ENCODE measurements at regions not wholly inside any gene's neighbourhood (a gene's known extent, or its start where the extent isn't known, plus 50 kb on each side); places are given as distances from the start of the nearest gene placed in this dataset.
"Not testable (repeated sequence)": the region's sequence is repeated elsewhere in the genome, so short reads cannot be mapped to it uniquely, and the experiment has no call there.

DNA sequence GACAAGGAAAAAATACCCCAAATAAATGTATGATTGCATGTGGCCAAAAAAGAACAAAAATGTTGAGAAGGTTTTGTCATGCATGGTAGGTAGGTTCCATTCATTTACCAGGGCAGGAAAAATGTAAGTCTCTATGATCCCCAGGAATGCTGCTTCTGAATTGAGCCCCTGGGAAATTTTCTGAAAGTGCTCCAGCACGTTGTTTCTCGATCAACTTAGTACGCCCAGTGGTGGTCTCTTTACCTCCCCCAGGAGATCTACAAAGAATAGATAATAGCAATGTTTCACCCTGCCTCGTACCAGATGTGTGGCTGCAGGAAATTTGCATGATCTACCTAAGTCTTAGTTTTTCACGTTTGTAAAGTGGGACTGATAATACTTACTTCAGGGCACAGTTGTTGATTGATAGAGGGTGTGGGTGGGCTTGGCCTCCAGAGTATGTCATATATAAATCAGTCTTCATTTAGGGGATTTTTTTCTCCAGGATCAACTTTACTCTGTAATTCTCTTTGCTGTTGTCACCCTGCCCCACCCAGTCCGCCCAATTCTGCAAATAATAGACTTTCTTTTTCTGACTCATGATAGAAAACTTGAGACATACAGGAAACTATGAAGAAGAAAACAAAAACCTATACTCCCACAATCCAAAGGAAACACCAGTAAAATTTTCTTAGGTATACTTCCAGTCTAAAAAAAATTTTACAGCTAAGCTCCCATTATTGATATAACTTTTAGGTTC is 462.0 kb upstream of the RUNX1 start:
- DNase-seq, result no peak

DNA sequence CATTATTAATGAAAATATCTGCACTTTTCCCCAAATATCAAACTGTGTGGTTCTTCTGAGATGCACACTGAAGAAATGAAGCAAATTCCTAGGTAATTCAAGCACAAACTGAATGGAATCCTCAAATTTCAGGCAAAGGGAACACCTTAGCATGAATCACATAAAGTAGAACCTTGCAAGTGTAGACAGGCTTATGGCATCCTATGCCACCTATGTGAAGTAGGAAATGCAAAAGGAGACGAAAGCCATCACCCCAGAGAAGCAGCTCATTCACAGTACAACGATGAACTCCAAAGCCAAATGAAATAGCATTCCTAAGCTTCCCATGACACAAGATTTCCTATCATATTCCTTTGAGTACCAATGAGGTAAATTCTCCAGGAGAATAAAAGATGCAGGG is 461.2 kb upstream of the RUNX1 start:
- DNase-seq, result no peak

DNA sequence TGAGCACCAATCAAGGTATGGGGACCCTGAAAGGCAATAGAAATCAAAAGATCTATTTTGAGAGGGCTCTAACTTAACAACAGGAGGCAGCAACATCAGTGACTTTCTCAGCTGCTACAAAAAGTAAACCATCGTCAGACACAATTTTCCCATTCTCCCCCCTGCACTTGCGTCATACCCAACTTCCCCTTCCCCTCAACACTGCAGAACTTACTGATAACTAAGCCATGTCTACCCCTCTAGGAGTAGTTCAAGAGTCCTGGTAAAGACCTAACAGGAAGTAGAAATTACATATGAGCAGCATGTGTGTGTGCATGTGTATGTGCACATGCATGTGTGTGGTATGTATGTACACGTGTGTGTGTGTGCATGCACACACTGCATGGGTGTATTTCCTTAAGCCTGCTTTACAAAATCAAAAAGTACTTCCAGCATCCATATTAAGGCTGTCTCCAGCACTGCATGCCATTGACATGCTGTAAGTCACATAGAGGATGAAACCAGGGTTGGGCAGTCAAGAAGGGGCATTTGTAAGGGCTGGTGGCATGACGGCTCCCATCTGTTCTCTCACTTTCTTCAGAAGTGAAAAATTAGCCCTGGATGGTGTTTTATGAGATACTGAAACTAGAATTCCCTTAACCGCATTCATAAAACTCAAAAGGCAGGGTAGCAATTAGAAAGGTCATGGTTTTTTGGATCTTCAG is 460.1 kb upstream of the RUNX1 start:
- DNase-seq, result no peak

DNA sequence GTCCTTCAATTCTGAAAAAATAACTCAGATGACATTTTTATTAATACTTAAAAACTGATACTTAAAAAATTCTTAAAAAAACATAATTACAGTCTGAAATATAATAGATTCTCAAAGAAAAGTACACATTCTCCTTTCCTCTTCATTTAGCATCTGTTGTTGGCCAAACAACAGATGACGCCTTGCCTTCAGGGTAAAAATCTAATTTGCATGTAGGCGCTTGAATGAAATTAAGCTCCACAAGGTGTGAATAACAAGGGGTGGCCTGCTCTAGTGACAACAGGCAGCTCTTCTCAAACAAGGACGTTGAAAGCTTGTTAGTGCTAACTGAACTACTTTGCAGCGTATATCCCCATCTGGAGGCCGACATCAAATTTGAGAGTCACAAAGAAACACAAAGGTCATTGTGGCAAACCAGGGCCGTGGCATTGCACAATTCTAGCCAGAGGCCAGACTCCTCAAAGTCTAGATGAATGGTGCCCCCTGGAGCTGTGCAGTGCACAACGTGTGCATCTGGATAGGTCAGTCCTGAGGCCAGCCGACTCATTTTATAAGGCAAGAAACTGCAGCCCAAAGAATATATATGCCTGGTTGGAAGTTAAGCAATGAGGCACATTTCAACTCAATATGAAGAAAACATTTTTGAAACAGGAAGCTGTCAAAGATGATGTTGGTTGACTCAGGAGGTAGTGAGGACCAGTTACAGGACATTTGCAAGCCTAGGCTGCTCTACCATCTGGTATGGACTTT is 459.2 kb upstream of the RUNX1 start:
- no peak for DNase-seq

DNA sequence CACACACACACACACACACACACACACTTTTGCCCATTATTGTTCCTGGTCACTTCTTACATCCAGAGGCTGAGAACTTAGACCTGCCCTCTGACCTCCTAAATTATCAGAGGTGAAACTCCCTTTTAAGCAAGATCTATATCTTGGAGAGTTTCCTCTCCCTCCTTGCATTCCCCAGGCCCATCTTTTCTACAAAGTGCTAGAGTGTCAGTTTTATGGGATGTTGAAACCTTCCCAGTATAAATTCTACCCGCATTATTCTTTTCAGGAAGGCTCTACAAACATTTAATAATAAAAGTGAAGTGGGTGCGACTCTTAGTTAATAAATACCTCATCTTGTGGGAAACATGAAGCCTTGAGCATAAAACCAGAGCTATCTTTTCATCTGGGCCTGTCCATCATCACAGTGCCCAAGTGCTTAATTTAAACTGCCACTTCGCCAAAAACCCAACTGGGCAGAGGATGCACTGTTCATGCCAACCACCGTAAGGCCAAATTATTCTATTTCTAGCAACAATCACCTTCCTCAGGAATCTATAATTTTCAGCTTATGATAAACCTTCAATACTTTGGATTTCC is 458.2 kb upstream of the RUNX1 start:
- DNase-seq, result no peak

DNA sequence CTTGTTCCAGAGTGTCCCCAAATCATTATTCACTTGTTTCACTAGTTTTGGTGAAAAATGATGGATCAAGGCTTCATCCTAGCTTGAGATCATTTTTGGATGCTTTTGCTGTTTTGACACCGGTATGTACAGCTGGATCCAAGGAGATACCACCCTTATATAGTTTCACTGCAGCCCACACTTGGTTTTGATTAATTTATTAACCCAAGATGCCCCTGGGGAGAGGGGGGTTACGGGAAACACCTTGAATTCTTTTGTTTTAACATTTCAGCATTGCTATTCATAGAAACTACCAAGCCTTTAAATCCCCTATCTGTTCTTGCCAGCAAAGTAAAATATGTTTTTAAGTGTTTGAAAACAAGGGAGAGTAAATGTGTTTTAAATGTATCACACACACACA is 457.7 kb upstream of the RUNX1 start:
- DNase-seq, result no peak

DNA sequence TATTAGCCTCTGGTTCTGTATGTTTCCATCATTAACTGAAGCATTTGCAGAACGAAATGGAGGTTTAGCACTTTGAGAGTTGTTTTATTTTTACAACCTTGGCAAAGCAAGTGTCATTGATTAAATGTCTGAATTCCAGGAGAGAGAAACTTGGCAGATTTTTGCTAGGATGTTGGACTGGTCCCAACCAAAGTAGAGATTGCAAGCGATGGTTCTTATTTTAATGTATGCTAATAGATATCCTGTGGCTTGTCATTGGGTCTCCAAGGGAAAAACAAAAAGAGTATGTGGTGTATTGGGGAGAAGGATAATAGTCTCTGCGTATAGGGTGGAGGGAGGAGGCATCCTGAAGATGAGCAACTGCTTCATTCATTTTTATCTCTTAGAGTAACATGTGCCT is 457.2 kb upstream of the RUNX1 start:
- no peak for DNase-seq

DNA sequence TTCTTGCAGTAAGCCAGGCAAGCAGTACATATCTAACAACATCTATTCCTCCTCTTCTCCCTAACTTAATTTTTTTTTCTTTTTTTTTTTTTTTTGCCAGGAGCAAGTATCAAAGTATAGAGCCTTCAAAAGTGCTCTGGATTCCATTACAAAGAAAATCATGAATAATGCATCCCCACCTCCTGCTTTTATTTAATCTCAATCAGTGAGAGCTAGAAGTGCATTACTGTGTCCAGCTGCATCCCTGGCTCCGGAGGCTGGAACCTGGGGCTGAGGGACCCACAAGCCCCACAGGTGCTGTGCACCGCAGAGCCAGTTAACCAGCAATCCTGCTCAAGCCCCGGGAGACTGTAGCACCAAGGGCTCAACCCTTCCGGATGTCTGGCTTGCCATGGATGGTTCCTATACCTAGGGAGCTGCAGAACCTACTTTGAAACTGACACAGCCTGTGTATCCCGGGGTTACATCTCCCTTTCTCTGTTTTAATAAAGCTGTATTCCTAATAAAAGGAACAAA is 455.9 kb upstream of the RUNX1 start:
- no peak for DNase-seq

DNA sequence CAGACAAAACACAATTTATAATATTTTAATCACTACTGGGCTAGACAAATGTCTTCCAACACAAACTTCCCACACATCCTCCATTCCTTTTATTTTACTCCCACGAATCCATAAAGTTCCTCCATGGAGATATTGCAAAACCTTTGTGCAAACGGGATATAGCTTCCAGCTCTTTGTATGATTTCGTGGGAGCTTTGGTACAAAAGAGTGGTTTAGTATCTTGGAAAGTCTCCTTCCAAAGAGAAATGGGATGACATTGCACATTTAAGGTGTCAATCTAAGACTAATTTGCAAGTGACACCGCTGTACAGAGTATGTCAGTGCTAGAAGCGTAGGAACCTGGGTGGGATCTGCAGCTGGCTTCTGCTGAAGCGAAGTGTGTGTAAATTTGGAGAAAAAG is 455.2 kb upstream of the RUNX1 start:
- no peak for DNase-seq

DNA sequence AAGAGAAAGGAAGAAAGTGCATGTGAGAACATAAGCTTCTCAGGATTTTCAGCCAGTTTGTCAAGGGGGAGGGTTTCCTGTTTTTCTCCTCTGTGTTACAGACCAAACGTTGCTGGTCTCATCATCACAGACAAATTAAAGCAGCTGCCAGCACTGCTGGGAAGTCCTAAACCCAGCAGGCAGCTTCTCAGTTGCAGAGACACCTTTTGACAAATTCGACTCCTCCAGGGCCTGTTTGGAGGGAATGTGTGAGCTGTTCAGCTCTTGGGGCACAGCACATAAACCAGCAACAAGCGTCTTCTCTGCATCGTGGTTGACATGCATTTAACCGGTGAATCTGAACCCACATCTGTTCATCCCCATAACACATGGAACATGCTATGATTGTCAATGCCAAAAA is 454.6 kb upstream of the RUNX1 start:
- no peak for DNase-seq

DNA sequence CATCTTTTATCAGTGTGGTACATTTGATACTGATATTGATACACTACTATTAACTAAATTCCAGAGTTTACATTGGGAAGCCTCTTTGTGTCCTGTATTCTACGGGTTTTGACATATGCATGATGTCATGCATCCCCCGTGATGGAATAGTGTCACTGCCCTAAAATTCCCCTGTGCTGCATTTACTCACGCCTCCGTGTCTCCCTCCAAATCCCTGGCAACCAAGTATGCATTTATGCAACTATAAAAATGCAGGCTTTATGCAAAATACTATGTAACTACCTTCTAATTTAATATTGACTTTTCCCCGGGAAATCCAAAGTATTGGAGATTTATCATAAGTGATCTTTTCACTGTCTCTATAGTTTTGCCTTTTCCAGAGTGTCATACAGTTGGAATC is 453.7 kb upstream of the RUNX1 start:
- no peak for DNase-seq

DNA sequence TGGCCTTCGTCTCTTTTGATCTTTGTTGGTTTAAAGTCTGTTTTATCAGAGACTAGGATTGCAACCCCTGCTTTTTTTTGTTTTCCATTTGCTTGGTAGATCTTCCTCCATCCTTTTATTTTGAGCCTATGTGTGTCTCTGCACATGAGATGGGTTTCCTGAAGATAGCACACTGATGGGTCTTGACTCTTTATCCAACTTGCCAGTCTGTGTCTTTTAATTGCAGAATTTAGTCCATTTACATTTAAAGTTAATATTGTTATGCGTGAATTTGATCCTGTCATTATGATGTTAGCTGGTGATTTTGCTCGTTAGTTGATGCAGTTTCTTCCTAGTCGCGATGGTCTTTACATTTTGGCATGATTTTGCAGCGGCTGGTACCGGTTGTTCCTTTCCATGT is 448.4 kb upstream of the RUNX1 start:
- not testable (repeated sequence) for DNase-seq

DNA sequence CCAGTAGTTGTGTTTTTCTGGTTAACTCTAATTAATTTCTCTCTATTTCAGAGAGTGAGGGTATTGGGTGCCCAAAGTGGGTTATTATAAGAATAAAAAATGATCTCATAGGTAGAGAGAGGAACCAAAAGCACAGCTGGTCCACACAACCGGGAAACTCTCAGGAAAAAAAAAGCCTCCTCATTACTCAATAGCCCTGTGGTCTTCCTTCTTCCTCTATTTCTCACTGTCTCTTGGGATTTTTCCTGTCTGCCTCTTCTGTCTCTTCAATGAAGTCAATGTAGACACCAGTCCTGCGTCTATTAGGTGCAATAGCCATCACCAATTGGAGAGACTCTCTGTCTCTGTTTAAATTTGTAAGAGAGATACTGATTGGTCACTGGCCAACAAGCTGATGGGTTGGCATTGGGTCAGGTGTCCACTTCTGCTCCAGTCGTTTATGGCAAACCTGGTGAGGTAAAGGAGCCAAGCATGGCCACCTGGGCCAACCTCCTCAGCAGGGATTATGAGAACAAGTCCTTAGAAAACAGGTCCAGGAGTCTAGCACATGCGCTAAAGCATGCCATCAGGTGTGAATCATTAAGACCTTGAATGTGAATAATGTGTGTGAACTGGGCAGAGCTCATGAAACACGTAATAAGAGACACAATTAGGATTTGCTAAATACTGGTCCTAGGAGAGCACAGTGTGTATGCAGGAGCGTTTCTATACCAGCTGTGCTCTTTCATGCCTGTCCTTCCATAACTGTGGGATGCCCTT is 443.0 kb upstream of the RUNX1 start:
- DNase-seq, result no peak

DNA sequence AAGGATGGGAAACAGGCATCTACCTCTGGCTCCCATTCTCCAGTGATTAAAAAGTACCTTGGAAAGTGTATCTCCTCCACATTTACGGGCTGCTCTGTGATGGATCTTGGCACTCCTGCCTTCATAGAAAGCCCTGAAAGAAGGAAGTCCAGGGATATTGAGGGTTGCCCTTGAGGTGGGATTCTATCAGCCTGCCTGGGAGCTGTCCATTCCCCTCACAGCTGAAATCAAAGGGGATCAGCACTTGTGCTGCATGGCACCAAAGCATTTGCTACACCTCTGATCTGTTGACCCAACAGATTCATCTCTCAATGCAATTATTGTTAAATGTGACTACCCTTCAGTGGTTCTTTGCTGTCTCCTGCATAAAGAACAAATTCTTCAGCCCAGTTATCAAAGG is 442.0 kb upstream of the RUNX1 start:
- no peak for DNase-seq

DNA sequence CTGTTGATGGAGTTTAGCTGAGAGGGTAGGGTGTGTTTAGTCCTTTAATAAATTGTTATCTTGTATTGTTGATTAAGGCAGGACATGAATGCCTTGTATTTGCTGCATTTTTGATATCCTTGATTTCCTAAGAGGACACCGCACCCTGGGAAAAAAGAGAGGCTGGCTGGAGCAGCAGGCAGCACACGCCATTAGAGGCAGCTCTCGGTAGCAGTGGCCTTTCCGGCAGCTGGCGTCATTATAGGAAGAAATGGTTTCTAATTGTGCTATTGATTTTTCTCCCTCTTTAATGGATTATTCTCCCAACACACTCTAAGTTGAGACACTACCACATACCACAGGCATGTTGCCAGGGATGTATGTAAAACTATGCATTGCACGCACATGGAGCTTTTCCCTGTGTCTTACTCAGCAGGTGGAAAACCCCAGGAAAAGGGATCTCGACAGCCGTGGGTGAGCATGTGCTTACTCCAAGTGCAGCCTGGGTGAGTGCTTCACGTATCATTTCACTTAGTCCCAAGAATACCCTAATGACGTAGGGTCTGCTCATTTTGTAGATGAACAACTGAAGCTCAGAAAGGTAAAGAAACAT is 440.4 kb upstream of the RUNX1 start:
- no peak for DNase-seq

DNA sequence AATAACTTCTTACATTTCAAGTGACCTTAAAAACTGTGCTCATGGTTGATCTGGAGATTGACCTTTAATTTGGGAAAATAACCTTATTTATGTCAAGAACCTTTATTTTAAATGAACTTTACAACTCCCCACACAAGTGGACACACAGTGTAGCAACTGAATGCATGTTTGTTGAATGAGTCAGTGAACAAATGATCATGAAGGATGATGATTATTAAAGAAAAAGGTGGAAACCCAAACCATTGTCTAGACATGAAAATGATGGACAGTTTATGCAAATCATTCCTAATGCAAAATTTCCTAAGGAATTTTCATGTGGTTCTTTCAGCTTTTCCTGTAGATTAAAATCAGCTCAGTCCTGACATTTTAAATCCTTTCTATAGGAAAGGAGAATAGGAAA is 439.8 kb upstream of the RUNX1 start:
- no peak for DNase-seq

DNA sequence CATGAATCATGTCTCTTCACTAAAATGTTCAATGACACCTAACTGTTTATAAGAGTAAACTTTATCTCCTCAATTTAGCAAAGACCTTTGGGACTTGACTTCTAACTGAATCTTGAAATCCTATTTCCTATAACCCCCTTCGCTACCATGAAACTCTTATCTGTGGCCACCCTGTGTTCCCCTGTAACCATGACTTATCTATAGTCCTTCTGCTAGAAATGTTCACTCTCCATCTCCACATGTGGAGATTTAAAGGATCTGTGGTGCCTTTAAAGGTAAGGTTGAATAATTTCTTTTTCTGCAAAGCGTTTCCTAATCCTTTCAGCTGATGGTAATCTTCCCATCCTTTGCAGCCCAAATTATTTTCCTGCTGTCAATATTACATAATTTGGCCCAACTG is 436.3 kb upstream of the RUNX1 start:
- DNase-seq, result no peak

DNA sequence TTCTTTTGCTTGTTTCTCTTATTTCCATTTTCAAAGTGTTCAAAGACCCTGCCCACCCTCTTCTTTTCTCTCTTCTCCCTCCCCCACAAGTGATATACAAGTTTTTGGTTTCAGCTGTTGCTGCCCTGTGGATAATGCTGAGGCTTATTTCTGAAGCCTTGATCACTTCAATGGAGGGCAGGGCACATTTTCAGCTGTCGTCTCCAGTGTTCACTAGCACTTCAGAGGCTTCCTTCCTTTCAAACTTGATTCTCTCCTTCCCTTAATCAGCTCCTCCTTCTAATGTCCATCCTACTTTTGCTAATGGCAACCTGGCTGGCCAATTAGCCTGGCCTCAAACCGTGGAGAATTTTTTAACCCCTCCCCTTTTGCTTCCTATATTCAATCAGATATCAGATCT is 435.7 kb upstream of the RUNX1 start:
- no peak for DNase-seq

DNA sequence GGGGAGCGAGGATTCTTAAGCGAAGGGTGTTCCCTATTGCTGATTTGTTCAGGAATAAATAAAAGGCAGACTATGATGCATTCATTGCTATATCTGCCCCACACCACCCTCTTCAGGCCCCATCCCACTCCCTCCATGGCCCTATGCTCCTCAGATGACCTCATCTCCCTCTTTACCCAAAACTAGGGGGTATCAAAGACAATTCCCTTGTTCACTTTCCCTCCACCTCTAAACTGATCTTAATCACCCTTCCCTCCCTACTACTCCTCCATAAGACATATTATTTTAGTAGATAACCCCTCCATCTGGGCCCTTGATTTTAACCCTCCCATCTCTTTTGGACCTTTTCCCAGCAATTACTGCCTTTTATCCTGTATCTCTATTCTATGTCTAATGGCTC is 434.9 kb upstream of the RUNX1 start:
- no peak for DNase-seq

DNA sequence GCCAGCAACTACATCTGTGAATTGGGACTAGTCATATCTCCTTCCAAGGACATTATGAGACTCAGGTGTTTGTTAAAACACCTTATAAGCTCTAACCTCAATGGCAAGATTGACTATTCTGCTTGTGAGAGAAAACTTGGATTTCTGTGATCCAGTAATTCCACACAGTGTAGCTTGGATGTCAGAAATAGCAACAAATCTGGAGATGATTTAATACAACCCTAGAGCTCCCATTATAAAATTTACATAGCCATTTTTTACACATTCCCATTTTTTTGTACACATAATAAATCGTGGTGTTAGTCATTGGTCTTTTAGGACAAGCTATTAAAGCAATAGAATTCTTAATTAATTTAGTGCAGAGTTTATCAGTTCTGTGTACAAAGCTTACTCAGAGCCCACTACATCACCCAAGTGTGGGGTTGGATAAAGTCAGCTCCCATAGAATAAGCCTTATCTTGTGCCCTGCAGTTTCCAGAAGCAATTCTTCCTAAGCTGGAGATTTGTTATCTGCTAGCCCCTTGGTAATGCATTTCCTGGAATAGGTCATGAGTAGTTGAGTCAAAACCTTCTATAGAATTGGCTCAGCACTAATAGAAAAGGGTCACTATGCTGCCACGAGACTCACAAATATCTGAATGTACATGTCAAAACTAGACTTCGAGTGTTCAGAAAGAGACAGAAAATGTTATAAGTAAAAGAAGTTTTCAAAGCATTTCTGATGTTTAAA is 434.0 kb upstream of the RUNX1 start:
- no peak for DNase-seq

DNA sequence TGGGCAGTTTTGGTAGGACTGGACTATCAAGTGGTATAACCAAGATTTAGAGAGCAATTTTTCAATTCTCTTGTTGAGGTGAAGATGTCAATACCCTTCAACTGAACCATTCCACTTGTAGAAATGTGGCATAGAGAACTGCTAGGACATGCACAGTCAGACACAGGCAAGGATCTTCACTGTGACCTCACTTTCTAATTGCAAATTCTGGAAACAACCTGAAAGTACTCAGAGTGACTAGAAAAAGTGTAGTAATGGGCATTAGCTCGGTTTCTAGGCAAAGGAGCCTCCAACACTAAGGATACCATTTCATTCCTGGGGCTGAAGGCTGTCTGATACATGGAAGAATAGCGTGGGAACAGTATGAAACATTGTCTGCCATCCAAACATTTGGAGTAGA is 433.0 kb upstream of the RUNX1 start:
- DNase-seq, result no peak

DNA sequence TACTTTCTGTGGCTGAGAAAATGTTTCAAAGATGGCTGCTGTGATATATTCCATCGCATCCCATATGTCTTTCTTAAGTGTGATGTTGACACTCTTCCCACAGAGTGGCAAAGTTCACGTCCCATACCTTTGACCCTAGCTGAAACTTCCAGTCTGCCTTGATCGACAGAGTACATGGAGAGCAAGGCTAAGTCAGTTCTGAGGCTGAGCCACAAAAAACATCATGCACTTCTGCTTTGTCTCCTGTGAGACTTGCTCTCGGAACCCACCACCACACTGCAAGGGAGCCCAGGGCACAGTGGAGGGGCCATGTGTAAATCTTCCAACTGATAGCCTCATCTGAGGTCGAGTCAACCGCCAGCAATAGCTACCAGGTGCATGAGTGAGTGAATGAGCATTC is 431.9 kb upstream of the RUNX1 start:
- no peak for DNase-seq
